ENCODE measurements at regions not wholly inside any gene's neighbourhood (a gene's known extent, or its start where the extent isn't known, plus 50 kb on each side); places are given as distances from the start of the nearest gene placed in this dataset.

GRCh38 chr5:45110399-45110798 lies 301.7 kb downstream of the MRPS30 start:
- TF ChIP-seq, protein P1, sequence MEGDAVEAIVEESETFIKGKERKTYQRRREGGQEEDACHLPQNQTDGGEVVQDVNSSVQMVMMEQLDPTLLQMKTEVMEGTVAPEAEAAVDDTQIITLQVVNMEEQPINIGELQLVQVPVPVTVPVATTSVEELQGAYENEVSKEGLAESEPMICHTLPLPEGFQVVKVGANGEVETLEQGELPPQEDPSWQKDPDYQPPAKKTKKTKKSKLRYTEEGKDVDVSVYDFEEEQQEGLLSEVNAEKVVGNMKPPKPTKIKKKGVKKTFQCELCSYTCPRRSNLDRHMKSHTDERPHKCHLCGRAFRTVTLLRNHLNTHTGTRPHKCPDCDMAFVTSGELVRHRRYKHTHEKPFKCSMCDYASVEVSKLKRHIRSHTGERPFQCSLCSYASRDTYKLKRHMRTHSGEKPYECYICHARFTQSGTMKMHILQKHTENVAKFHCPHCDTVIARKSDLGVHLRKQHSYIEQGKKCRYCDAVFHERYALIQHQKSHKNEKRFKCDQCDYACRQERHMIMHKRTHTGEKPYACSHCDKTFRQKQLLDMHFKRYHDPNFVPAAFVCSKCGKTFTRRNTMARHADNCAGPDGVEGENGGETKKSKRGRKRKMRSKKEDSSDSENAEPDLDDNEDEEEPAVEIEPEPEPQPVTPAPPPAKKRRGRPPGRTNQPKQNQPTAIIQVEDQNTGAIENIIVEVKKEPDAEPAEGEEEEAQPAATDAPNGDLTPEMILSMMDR (IDR thresholded peaks at IDR 0.05; ENCODE audit: low read length) = no peak
- TF ChIP-seq EZH2 (optimal IDR thresholded peaks at IDR 0.05; ENCODE audit: low read depth, low read length) = no peak

All from MM.1S (cell line).